DMS53 (cell line): ENCODE measurements at regions not wholly inside any gene's neighbourhood (a gene's known extent, or its start where the extent isn't known, plus 50 kb on each side); places are given as distances from the start of the nearest gene placed in this dataset.
A peak's percentile ranks its signal among the peaks of the same experiment; 100 is the strongest.
"Not testable (repeated sequence)": the region's sequence is repeated elsewhere in the genome, so short reads cannot be mapped to it uniquely, and the experiment has no call there.

Experiments
- DNase-seq: peaks from one replicate; lab custom pipeline; 2025; lab: John Stamatoyannopoulos, UW

- no peak for DNase-seq
Observed at GRCh38 chr4:126986828-126987227, 645.9 kb upstream of the INTU start.

- no peak for DNase-seq
Observed at GRCh38 chr4:126991965-126992364, 640.8 kb upstream of the INTU start.

GRCh38 chr4:126992910-126993309 is 639.8 kb upstream of the INTU start:
- no peak for DNase-seq

GRCh38 chr4:126993351-126993750 is 639.4 kb upstream of the INTU start:
- DNase-seq, result no peak

GRCh38 chr4:126995235-126995634 is 637.5 kb upstream of the INTU start:
- DNase-seq, result peak; percentile 2

GRCh38 chr4:127000110-127000509 is 632.6 kb upstream of the INTU start:
- no peak for DNase-seq

- DNase-seq, result no peak
Observed at GRCh38 chr4:127000846-127001245, 631.9 kb upstream of the INTU start.

GRCh38 chr4:127001933-127002332 is 630.8 kb upstream of the INTU start:
- no peak for DNase-seq

GRCh38 chr4:127006446-127006877 is 626.3 kb upstream of the INTU start:
- DNase-seq, result no peak

- DNase-seq, result no peak
Observed at GRCh38 chr4:127007305-127007704, 625.5 kb upstream of the INTU start.

- peak; percentile 26 for DNase-seq
Observed at GRCh38 chr4:127012549-127012948, 620.2 kb upstream of the INTU start.

- DNase-seq, result no peak
Observed at GRCh38 chr4:127015667-127016117, 617.1 kb upstream of the INTU start.

- DNase-seq, result no peak
Observed at GRCh38 chr4:127018381-127018780, 614.4 kb upstream of the INTU start.

GRCh38 chr4:127020831-127021230 is 611.9 kb upstream of the INTU start:
- not testable (repeated sequence) for DNase-seq

- peak; percentile 10 for DNase-seq
Observed at GRCh38 chr4:127036296-127036695, 596.5 kb upstream of the INTU start.

- no peak for DNase-seq
Observed at GRCh38 chr4:127045861-127046260, 586.9 kb upstream of the INTU start.

GRCh38 chr4:127047930-127048329 is 584.8 kb upstream of the INTU start:
- DNase-seq, result no peak

- DNase-seq, result no peak
Observed at GRCh38 chr4:127048376-127049044, 584.2 kb upstream of the INTU start.

GRCh38 chr4:127049526-127049925 is 583.2 kb upstream of the INTU start:
- no peak for DNase-seq

GRCh38 chr4:127052742-127053141 is 580.0 kb upstream of the INTU start:
- DNase-seq, result no peak

GRCh38 chr4:127055357-127055756 is 577.4 kb upstream of the INTU start:
- no peak for DNase-seq

GRCh38 chr4:127069675-127070074 is 563.1 kb upstream of the INTU start:
- peak; percentile 27 for DNase-seq

- no peak for DNase-seq
Observed at GRCh38 chr4:127071443-127071842, 561.3 kb upstream of the INTU start.

- no peak for DNase-seq
Observed at GRCh38 chr4:127080141-127080540, 552.6 kb upstream of the INTU start.
